OCI-LY1 (cell line): ENCODE measurements at regions not wholly inside any gene's neighbourhood (a gene's known extent, or its start where the extent isn't known, plus 50 kb on each side); places are given as distances from the start of the nearest gene placed in this dataset.

Experiments used
- EZH2 ChIP-seq: fragments of 200-600 bp; sonication (generic), shearing (Covaris generic); IDR thresholded peaks from 2 replicates; pipeline ENCODE4 v1.8.0; 2017; ENCODE audit warnings: borderline replicate concordance, mixed run types, mild to moderate bottlenecking, antibody characterized with exemption, low read length, moderate library complexity, mixed read lengths
- TF ChIP-seq, protein P1 (sequence below): fragments of 200-600 bp; sonication (generic), shearing (Covaris generic); IDR thresholded peaks from 2 replicates; pipeline ENCODE4 v1.5.1; 2017; ENCODE audit warnings: mild to moderate bottlenecking, antibody characterized with exemption, low read length, moderate library complexity, mixed read lengths

DNA sequence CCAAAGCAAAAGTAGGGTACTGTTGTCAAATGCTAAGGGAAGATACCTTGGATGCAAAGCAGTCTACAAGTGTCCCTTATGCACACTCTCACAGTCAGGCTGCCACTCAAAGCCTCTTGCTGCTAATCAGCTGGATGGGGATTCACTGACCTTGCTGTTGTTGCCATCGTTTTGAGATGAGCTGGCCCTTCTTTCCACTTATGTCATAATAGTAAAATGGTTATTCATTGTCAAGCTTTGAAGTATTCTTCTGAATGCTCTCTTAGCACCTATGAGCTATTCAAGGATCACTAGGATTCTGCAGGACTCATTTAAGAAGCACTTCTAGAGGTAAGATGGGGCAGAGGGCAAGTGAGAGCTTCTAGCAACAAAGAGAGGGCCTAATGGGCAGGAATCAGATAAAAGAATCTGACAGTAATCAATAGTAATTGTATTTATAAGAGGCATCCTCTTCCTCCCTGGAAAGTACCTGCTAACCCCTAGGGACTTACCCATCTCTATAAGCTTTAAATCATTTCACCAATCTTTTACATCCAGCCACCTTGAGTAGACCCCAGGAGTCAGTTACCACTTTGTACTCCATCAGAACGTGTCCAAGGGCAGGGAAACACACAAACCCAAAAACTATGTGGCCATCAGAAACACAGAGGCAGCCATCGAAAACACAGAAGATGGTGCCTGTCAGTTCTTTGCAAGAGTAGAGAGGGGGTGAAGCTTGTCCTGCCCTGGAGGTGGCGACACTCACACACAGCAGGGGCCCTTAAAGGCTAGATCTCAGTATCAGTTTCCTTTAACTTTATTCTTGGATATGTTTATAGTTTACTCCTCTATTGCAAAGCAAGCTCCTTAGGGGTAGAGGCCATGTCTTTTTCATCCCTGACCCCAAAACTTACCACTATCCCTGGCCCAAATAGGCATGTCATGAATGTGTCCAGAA, 103.7 kb upstream of the NFIA start:
- TF ChIP-seq, protein P1, sequence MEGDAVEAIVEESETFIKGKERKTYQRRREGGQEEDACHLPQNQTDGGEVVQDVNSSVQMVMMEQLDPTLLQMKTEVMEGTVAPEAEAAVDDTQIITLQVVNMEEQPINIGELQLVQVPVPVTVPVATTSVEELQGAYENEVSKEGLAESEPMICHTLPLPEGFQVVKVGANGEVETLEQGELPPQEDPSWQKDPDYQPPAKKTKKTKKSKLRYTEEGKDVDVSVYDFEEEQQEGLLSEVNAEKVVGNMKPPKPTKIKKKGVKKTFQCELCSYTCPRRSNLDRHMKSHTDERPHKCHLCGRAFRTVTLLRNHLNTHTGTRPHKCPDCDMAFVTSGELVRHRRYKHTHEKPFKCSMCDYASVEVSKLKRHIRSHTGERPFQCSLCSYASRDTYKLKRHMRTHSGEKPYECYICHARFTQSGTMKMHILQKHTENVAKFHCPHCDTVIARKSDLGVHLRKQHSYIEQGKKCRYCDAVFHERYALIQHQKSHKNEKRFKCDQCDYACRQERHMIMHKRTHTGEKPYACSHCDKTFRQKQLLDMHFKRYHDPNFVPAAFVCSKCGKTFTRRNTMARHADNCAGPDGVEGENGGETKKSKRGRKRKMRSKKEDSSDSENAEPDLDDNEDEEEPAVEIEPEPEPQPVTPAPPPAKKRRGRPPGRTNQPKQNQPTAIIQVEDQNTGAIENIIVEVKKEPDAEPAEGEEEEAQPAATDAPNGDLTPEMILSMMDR: peak; percentile 89
- no peak for TF ChIP-seq EZH2
